ENCODE measurements at regions not wholly inside any gene's neighbourhood (a gene's known extent, or its start where the extent isn't known, plus 50 kb on each side); places are given as distances from the start of the nearest gene placed in this dataset.

GRCh38 chr9:108671794-108672193, 184.0 kb downstream of the ACTL7B start:
- no peak for DNase-seq (ENCODE audit: low spot score)
- TF ChIP-seq CTCF (IDR thresholded peaks at IDR 0.05; ENCODE audit: extremely low read depth, missing control alignments), result no peak

GRCh38 chr9:108671176-108671575, 184.6 kb downstream of the ACTL7B start:
- TF ChIP-seq CTCF (IDR thresholded peaks at IDR 0.05; ENCODE audit: extremely low read depth, missing control alignments), result no peak
- no peak for DNase-seq (ENCODE audit: low spot score)

- no peak for DNase-seq (ENCODE audit: low spot score)
- no peak for TF ChIP-seq CTCF (IDR thresholded peaks at IDR 0.05; ENCODE audit: extremely low read depth, missing control alignments)
Measured at GRCh38 chr9:108668938-108669335, 186.8 kb downstream of the ACTL7B start.

GRCh38 chr9:108668191-108668937, 187.4 kb downstream of the ACTL7B start:
- DNase-seq (ENCODE audit: low spot score), result no peak
- no peak for TF ChIP-seq CTCF (IDR thresholded peaks at IDR 0.05; ENCODE audit: extremely low read depth, missing control alignments)

- TF ChIP-seq CTCF (IDR thresholded peaks at IDR 0.05; ENCODE audit: extremely low read depth, missing control alignments), result no peak
- DNase-seq (ENCODE audit: low spot score), result no peak
Measured at GRCh38 chr9:108666240-108666784, 189.5 kb downstream of the ACTL7B start.

GRCh38 chr9:108665521-108666239, 190.1 kb downstream of the ACTL7B start:
- no peak for TF ChIP-seq CTCF (IDR thresholded peaks at IDR 0.05; ENCODE audit: extremely low read depth, missing control alignments)
- DNase-seq (ENCODE audit: low spot score), result no peak
